ENCODE measurements at regions not wholly inside any gene's neighbourhood (a gene's known extent, or its start where the extent isn't known, plus 50 kb on each side); places are given as distances from the start of the nearest gene placed in this dataset.

DNA sequence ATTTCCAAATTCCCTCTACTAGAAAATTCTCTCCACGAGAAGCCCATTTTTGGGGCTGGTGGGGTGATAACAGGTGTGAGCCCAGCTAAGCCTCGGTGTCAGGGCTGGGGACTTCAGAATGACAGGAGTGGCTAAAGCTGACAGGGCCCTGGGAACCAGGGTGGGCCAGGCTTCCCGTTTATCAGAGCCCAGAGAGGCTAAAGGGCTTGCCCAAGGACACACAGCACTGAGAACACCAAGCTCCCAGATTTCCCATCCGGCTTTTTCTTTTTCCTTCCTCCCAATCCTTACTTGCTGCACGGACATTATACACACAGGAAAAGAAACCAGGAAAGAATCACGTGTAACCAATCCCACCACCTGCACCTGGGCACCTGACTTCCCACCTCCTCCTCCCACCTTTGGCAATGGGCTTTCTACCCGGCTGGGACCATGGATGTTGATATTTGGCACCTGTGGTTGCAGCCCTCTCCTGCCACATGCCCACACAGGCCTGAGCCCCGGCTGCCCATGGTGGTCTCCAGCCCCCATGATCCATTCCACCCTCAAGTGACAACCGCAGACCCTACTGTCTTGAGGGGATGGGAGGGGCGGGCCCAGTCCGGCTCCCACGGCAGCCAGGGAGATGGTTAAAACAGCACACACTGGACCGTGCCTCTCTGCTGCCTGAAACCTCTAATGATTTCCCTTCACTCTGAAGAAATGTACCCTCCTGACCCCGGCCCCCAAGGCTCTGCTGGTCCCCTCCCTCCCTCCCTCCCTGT is 78.9 kb downstream of the ENGASE start:
- no peak for DNase-seq (ENCODE audit: low read depth in 3 of 3)

DNA sequence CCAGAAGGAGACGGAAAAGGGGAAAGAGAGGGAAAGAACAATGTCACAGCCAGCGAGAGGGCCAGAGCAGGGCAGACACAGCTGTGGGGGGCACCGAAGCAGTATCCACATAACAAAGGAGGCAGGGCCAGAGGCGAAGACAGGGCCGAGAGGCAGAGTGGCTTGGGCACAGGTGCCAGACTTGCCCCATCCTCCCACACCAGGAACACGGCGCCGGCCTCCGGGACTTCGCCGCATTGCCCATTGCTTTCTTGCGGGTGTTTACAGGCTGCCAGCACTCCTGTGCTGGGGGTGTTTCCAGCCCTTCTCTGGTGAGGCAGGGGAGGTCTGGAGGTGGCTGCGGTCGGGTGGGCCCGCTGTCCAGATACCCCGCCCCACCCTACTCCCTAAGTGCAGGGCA is 78.0 kb downstream of the ENGASE start:
- DNase-seq (ENCODE audit: low read depth in 3 of 3), result no peak

DNA sequence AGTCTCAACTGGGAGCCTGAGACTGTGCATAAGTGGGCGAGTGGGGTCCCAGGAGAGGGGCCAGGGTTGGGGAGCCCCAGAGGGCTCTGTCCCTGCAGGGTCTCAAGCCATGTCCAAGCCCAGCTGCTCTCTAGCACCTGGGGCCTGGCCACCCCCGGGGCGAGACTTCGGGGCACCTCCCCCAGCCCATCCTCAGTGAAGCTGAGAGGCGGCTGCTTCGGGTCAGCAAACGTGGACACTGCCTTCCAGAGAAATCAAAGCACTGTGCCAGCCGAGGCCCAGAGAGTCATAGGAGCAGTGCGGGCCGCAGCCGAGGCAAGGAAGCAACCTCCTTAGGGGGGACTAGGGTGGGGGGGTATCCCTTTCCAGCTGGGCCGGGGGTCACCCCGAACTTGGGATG is 77.5 kb downstream of the ENGASE start:
- no peak for DNase-seq (ENCODE audit: low read depth in 3 of 3)

DNA sequence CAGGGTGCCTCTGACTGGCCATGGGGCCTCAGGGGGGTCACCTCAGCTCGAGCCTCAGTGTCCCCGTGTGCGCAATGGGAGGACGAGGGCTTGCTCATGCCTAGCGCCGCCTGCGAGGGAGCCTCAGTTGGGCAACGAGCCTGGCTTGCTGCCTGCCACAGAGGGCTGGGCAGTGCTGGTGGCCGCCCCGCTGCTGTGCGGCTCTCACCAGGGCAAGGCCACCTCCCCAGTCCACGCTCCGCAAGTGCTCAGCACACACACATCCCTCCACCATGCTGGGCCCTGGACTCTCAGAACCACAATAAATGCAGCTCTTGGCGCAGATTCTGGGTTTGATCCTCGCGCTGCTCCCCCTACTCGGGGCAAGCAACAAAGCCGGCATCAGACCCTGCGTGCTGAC is 76.2 kb downstream of the ENGASE start:
- DNase-seq (ENCODE audit: low read depth in 3 of 3), result no peak

DNA sequence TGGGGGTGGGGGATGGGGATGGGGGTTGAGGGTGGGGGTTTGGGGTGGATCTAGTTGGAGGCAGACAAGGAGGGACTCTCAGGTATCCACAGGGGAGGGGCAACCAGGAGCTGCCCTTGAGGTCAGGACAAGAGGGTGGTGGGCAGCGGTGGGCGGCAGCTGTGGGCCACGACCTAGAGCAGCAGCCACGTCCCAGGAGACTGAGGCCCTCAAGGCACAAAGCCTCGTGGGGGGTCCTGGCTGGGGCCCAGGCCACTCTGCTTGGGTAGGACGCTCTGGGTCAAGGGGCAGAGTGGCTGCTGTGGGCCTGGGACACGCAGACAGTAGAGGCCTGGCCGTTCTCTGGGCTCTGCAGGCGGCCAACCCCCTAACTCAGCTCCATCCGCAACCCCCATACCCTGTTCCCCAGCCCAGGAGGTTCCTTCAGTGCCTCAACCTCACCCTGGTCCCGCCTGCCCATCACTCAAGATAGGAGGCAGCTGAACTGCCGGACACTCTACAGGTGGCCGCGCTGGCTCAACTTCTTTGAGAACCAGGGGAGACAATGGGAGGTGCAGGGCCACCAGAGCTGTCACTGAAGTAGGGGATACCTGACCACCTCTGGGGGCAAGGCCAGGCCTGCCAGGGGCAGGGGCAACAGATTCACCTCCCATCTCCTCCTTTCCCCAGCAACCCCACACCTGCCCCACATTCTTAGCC is 75.6 kb downstream of the ENGASE start:
- no peak for DNase-seq (ENCODE audit: low read depth in 3 of 3)

DNA sequence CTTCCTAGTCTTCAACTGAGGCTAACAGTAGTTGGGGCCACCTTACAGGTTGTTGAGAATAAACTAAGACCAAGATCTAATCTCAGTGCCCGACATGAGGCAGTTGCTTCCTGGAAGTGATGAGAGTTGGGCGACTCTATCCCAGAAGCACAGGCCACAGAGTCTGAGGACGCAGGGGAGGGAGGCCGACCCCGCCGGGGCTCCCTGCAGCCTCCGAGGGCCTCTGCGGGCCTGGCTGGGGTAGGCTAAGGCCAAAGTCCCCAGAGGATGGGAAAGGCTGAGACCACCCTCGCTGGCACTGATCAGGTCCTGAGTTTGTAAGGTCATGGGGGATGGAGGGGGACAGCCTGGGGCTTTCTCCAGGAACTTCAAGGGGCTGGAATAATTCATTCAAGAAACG is 74.0 kb downstream of the ENGASE start:
- no peak for DNase-seq (ENCODE audit: low read depth in 3 of 3)

DNA sequence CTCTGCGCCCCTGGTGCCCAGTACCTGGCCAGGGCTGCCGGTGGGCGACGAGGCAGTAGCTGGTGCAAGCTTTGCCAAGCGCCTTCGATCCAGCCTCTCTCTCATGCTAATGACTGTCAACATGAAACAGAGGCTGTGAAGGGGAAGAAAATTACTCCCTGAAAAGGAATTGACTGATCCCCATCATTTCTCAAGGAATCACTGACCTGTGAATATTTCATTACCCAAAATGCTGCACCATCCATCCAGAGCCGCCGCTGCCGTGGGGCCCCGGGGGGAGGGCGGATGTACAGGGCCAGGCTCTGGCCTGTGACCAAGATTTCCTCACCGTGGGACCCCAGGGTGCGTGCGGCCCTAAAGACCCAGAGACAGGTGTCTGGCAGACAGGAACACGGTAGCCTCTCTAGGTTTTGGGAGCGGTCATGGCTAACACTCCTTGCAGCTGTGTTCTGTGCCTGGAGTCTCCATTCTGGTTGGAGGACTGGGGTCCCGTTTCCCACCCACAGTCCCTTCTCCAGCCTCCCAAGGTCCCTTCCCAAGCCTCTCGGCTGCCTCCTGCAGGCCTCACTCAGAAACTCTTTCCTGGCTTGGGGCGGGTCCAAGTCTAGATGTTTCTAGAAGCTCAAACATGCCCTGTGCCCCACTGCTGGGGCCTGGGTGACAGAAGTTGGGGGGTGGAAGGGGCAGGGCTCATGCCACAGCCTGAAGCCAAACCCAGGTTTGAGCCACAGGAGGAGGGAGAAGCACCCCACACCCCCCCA is 73.3 kb downstream of the ENGASE start:
- no peak for DNase-seq (ENCODE audit: low read depth in 3 of 3)

DNA sequence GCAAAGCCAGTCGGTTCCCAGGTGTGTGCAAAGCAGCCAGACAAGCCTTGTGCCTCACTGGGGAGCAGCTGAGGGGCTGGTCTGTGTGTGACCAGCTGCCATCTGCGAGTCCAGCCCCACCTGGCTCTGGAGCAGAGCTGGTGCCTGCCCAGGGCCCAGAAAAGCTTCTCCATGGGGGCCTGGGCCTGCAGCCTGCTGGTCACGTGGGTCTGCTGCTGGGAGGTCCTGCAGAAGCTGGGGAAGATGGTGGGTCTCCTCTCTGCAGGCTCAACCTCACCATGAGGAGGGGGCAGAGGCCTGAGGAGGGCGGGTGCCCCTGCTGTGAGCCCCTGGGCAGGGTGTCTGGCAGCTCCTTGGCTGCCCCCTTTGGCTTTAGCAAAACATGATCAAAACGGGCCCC is 71.9 kb downstream of the ENGASE start:
- no peak for DNase-seq (ENCODE audit: low read depth in 3 of 3)

DNA sequence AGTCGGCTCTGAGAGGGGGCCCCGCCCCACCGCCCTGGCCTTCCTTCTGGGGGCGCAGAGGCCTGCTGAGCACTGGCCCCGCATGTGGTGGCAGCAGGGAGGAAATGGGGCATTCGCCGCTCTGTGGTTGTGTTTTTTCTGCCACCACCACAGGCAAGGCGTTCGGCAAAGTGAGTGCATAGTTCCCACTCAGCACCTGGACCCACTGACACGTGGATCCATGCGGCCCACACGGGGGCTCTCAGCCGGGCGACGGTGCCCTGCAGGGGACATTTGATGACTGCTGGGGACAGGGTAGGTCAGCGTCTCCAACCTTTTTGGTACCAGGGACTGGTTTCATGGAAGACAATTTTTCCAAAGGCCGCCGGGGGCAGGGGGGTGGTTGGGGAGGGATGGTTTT is 70.9 kb downstream of the ENGASE start:
- no peak for DNase-seq (ENCODE audit: low read depth in 3 of 3)

DNA sequence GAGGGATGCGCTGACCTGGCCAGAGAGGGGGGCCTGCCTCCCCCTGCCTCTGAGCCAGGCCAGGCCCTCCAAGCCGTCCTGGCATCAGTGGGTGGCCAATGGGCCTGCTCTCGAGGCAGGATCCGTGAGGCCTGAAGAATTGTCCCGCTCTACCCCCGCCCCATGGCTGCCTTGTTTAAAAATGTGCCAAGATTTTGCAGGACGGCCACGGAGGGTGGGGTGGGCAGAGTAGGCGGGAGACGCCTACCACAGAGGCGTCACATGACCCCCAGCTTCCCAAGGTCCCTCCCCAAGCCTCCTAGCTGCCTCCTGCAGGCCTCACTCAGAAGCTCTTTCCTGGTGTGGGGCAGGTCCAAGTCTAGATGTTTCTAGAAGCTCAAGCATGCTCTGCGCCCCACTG is 69.5 kb downstream of the ENGASE start:
- no peak for DNase-seq (ENCODE audit: low read depth in 3 of 3)

DNA sequence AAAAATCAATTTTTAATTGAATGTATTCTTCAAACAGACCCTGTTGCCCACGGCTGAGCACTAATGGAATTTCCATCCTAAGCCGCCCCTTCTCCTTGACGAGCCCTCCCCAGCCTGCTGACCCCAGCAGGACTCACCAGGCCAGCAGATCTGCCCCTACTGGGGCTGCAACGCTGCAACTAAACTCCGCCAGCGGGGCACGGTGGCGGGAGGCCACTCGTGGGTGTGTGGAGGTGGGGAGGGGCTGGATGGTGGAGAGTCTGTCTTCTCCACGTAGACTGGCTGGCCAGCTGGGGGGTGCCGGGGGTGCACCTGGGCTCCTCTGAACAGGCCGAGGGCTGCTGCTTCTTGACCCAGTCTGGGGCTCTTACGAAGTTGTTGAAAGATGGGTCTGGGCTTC is 67.8 kb downstream of the ENGASE start:
- no peak for DNase-seq (ENCODE audit: low read depth in 3 of 3)

DNA sequence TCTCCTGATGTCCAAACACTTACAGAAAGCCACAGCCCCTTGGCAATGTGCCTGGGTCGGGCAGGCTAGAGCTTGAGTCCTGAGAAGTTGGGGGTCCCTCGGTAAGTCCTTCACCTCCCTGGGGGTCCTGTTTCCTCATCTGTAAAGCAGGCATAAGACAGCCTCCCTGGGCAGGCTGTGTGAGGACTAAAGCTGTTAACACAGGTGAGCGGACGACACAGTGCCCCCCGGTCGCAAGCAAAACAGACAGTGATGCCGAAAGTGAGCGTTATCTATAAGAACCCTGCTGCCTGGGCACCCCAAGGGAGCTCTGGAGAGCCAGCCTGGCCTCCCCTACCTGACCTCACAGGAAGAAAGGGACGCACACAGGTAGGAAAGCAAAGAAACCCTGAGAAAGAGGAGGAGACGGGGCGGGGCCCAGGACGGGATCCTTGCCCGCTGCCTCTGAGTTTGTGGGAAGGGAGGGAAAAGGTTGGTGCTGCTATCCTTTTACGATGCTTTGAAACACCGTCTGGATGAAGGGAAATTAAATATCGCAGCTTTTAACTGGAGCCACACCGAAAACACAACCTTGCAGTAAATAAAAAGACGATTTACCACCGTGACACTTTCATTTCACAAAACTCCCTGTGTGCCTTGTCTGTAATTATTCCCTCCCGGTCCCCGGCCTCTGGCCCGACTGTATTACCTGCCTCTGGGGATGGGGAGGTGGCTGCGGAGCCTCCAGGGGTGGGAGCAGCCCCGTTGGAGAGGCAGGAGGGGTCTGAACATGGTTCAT is 67.1 kb downstream of the ENGASE start:
- DNase-seq (ENCODE audit: low read depth in 3 of 3), result no peak

DNA sequence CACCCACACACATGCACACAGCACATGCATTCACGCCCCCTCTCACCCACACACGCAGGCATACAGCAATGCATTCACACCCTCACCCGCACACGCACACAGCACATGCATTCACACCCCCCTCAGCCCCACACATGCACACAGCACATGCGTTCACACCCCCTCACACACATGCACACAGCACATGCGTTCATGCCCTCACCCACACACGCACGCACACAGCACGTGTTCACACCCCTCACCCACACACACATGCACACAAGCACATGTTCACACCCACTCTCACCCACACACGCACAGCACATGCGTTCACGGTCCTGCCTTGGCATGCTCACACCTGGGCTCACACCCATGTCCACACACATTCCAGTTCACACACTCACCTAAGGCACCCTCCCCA is 64.2 kb downstream of the ENGASE start:
- DNase-seq (ENCODE audit: low read depth in 3 of 3), result no peak

DNA sequence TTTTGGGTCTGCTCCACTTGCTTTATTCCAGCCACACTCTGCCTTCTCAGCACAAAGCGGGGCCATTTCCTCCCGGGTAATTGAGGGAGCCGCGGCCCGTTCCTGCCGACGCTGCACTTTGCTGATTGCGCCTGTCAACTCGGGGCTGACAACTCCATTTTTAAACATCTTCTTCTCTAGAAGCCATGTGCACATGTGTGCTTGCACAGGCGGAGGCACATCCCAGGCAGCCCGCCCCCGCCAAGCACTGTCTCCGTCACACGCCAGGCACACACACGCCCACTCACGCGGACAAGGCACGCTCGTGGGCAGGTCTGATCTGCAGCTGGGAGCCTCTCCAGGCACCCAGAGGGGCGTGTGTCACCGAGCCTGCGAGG is 63.2 kb downstream of the ENGASE start:
- no peak for DNase-seq (ENCODE audit: low read depth in 3 of 3)

DNA sequence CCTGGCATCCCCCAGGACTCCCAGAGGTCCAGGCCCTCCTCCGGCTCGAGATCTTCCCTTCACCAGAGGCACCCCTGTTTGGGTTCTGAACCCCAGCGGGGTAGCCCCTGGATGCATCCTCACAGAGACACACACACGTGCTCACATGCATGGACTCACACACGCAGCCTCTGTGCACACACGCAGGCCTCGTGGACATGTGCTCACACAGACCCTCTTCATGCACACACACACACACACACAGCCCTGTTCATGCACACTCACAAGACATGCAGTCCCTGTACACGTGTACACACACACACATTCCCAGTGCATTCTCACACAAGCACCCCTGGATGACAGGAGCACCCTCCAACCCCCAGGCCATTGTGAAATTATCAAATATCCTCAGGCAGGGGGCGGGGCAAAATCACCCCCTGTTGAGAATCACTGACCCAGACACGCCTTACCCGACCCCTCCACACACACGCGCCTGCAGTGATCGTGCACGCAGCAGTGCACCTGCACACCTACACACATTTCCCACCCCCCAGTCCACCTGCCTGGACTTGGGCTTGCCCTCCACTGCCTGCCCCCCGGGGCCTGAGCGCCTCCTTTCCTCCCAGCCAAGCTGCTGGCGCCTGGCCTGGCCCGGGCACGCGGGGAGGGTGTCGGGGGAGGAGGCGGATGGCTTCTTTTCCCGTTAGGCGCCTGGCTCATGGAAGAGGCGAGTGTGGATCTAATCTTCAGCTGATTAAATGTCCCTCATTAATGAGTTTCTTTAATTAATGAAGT is 62.6 kb downstream of the ENGASE start:
- DNase-seq (ENCODE audit: low read depth in 3 of 3), result no peak

DNA sequence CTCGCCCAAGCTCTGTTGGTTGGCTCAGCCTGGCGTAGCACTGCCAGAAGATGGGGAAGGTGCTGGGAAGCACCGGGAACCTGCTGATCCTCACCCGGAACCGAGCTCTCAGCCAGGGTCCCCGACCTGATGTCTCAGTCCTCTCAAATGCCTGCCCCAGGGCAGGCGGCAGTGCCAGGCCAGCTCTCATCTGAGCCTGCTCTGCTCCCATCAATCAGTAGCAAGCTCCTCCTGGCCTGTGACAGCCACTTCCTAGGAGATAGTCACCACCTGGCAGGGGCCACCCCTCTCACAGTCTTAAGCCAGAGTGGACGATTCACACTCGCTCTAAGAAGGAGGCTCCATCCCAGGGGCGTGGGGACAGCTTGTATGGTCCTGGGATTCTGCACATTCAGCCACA is 62.0 kb downstream of the ENGASE start:
- DNase-seq (ENCODE audit: low read depth in 3 of 3), result no peak
